Mesendoderm (in vitro differentiated cells): ENCODE measurements at regions not wholly inside any gene's neighbourhood (a gene's known extent, or its start where the extent isn't known, plus 50 kb on each side); places are given as distances from the start of the nearest gene placed in this dataset.
"Not testable (repeated sequence)": the region's sequence is repeated elsewhere in the genome, so short reads cannot be mapped to it uniquely, and the experiment has no call there.

ENCODE experiments used
- DNase-seq: peaks from one replicate; pipeline ENCODE4 v3.0.0; 2013
- H2AK5ac ChIP-seq: 2 replicates; pipeline ENCODE4 v1.6.1; 2013; ENCODE audit warnings: low read length, inconsistent platforms
- H2BK120ac ChIP-seq: 2 replicates; pipeline ENCODE4 v1.6.1; 2013; ENCODE audit warnings: low read depth, mild to moderate bottlenecking, low read length, moderate library complexity, mixed read lengths
- H2BK15ac ChIP-seq: replicated peaks from 2 replicates; pipeline ENCODE4 v1.6.1; 2013; ENCODE audit warnings: low read depth, mild to moderate bottlenecking, moderate library complexity
- H2BK5ac ChIP-seq: 2 replicates; pipeline ENCODE4 v1.6.1; 2013; ENCODE audit warnings: low read length, inconsistent platforms
- H3K18ac ChIP-seq: 2 replicates; pipeline ENCODE4 v1.6.1; 2013; ENCODE audit warnings: mild to moderate bottlenecking, low read length, mixed read lengths
- H3K23ac ChIP-seq: one replicate; pipeline ENCODE4 v1.6.1; 2013; ENCODE audit warnings: low read length
- H3K27ac ChIP-seq: 2 replicates; pipeline ENCODE4 v1.5.1; 2013; ENCODE audit warnings: low read depth, mild to moderate bottlenecking, inconsistent platforms, low read length, moderate library complexity
- H3K27me3 ChIP-seq: 2 replicates; pipeline ENCODE4 v1.6.1; 2013; ENCODE audit warnings: low read length, control low read depth, mild to moderate bottlenecking, inconsistent platforms; ENCODE audit not compliant: insufficient read depth, poor library complexity
- H3K36me3 ChIP-seq: 2 replicates; pipeline ENCODE4 v1.6.1; 2013; ENCODE audit warnings: low read length, inconsistent platforms; ENCODE audit not compliant: control insufficient read depth, insufficient read depth
- H3K4ac ChIP-seq: one replicate; pipeline ENCODE4 v1.6.1; 2013; ENCODE audit warnings: low read depth, mild to moderate bottlenecking, low read length, moderate library complexity
- H3K4me1 ChIP-seq: 2 replicates; pipeline ENCODE4 v1.6.1; 2013; ENCODE audit warnings: low read depth, low read length, inconsistent platforms; ENCODE audit not compliant: control insufficient read depth
- H3K4me2 ChIP-seq: 2 replicates; pipeline ENCODE4 v1.6.1; 2013; ENCODE audit warnings: low read length
- H3K4me3 ChIP-seq: 2 replicates; pipeline ENCODE4 v1.5.1; 2013; ENCODE audit warnings: mild to moderate bottlenecking, low read length
- H3K56ac ChIP-seq: one replicate; pipeline ENCODE4 v1.6.1; 2013; ENCODE audit warnings: low read length
- H3K79me1 ChIP-seq: 2 replicates; pipeline ENCODE4 v1.6.1; 2013; ENCODE audit warnings: low read length, inconsistent platforms
- H3K79me2 ChIP-seq: 2 replicates; pipeline ENCODE4 v1.6.1; 2013; ENCODE audit warnings: mild to moderate bottlenecking, low read length; ENCODE audit not compliant: control insufficient read depth, insufficient read depth
- H3K9ac ChIP-seq: 2 replicates; pipeline ENCODE4 v1.6.1; 2013; ENCODE audit warnings: low read length, inconsistent platforms
- H4K5ac ChIP-seq: one replicate; pipeline ENCODE4 v1.6.1; 2013; ENCODE audit warnings: low read length
- H4K8ac ChIP-seq: one replicate; pipeline ENCODE4 v1.6.1; 2013; ENCODE audit warnings: low read depth, mild to moderate bottlenecking, control low read depth, low read length, moderate library complexity
- WGBS: extraction: QIAGEN DNeasy Blood & Tissue Kit; methylation state at CpG from one replicate; pipeline ENCODE4 v1.1.7; 2013; ENCODE audit warnings: low lambda C conversion rate, missing lambda C conversion rate; ENCODE audit not compliant: insufficient coverage; ENCODE audit errors: extremely low coverage; 5-methylcytosine and 5-hydroxymethylcytosine counted together

- no CpG with 5 or more reads among the region's 20 CpGs for WGBS
- H3K27ac ChIP-seq: no peak overlapping the region
- no peak overlapping the region for H3K4me3 ChIP-seq
Observed at GRCh38 chr16:29311461-29312344, 94.8 kb downstream of the NPIPB11 start.

GRCh38 chr16:29310852-29311314 is 95.6 kb downstream of the NPIPB11 start:
- no peak overlapping the region for H3K27ac ChIP-seq
- no peak overlapping the region for H2BK5ac ChIP-seq
- no peak overlapping the region for H3K9ac ChIP-seq
- H3K23ac ChIP-seq: no peak overlapping the region
- H3K4me3 ChIP-seq: no peak overlapping the region
- H3K18ac ChIP-seq: no peak overlapping the region
- H3K4me2 ChIP-seq: no peak overlapping the region
- H3K79me2 ChIP-seq: no peaks in the 10 kb centered on the region
- H3K4me1 ChIP-seq: no peaks in the 10 kb centered on the region
- no peak overlapping the region for H2BK120ac ChIP-seq
- WGBS: no CpG with 5 or more reads among the region's 11 CpGs
- no peak overlapping the region for H3K56ac ChIP-seq
- H2BK15ac ChIP-seq: no peak overlapping the region
- no peaks in the 10 kb centered on the region for H3K79me1 ChIP-seq
- no peak overlapping the region for H2AK5ac ChIP-seq
- DNase-seq: no peak
- H3K4ac ChIP-seq: no peak overlapping the region
- no peak overlapping the region for H4K8ac ChIP-seq
- H3K27me3 ChIP-seq: no peaks in the 10 kb centered on the region
- no peak overlapping the region for H4K5ac ChIP-seq
- H3K36me3 ChIP-seq: no peaks in the 10 kb centered on the region

More at GRCh38 chr16:29311461-29312344, 94.8 kb downstream of the NPIPB11 start:
- Histone ChIP-seq H3K9ac (no peak overlapping the region), H3K79me2 (no peaks in the 10 kb centered on the region), H3K36me3 (no peaks in the 10 kb centered on the region), H2BK120ac (no peak overlapping the region), H4K5ac (no peak overlapping the region), H3K79me1 (no peaks in the 10 kb centered on the region), H3K4me1 (no peaks in the 10 kb centered on the region), H2BK5ac (no peak overlapping the region), H3K4ac (no peak overlapping the region), H3K23ac (no peak overlapping the region), H3K56ac (no peak overlapping the region), H2BK15ac (no peak overlapping the region), H3K18ac (no peak overlapping the region), H2AK5ac (no peak overlapping the region), H3K4me2 (no peak overlapping the region), H4K8ac (no peak overlapping the region), H3K27me3 (no peaks in the 10 kb centered on the region)
- DNase-seq: no peak

- not testable (repeated sequence) for H3K79me1 ChIP-seq, H2AK5ac ChIP-seq, H2BK15ac ChIP-seq, H2BK5ac ChIP-seq, H3K4me1 ChIP-seq, H3K4me2 ChIP-seq, H3K23ac ChIP-seq, H3K4me3 ChIP-seq, H3K27ac ChIP-seq, H2BK120ac ChIP-seq, H3K4ac ChIP-seq, H3K36me3 ChIP-seq, H3K18ac ChIP-seq, H4K8ac ChIP-seq, H3K9ac ChIP-seq, H3K27me3 ChIP-seq, H3K79me2 ChIP-seq, H4K5ac ChIP-seq, DNase-seq, H3K56ac ChIP-seq
- no CpG with 5 or more reads among the region's 9 CpGs for WGBS
Observed at GRCh38 chr16:29310243-29310642, 96.3 kb downstream of the NPIPB11 start.

- not testable (repeated sequence) for H2AK5ac ChIP-seq, H3K23ac ChIP-seq, H4K8ac ChIP-seq, H3K56ac ChIP-seq, H3K79me2 ChIP-seq, H3K79me1 ChIP-seq, H3K4ac ChIP-seq, H3K4me3 ChIP-seq, DNase-seq, H3K9ac ChIP-seq, H3K4me1 ChIP-seq, H3K27ac ChIP-seq, H3K4me2 ChIP-seq, H3K27me3 ChIP-seq, H2BK5ac ChIP-seq, H3K36me3 ChIP-seq, H4K5ac ChIP-seq, H3K18ac ChIP-seq, H2BK120ac ChIP-seq, H2BK15ac ChIP-seq
- no CpG with 5 or more reads among the region's 13 CpGs for WGBS
Observed at GRCh38 chr16:29309601-29310000, 96.9 kb downstream of the NPIPB11 start.

GRCh38 chr16:29308644-29309546 is 97.6 kb downstream of the NPIPB11 start:
- Histone ChIP-seq H3K4ac (no peak overlapping the region), H2BK120ac (no peak overlapping the region), H4K8ac (no peak overlapping the region), H3K9ac (no peak overlapping the region), H2BK15ac (no peak overlapping the region), H3K4me1 (no peaks in the 10 kb centered on the region), H3K4me2 (no peak overlapping the region), H3K18ac (no peak overlapping the region), H3K27me3 (no peaks in the 10 kb centered on the region), H3K36me3 (no peaks in the 10 kb centered on the region), H3K79me2 (no peaks in the 10 kb centered on the region), H3K79me1 (no peaks in the 10 kb centered on the region), H3K23ac (no peak overlapping the region), H2AK5ac (no peak overlapping the region), H3K56ac (no peak overlapping the region), H2BK5ac (no peak overlapping the region), H3K27ac (no peak overlapping the region), H4K5ac (no peak overlapping the region), H3K4me3 (no peak overlapping the region)
- DNase-seq: no peak
- no CpG with 5 or more reads among the region's 20 CpGs for WGBS
